OCI-LY1 (cell line): ENCODE measurements at regions not wholly inside any gene's neighbourhood (a gene's known extent, or its start where the extent isn't known, plus 50 kb on each side); places are given as distances from the start of the nearest gene placed in this dataset.

Experiments used
- H2AFZ ChIP-seq: fragments of 200-600 bp; sonication (generic), shearing (Covaris generic); 2 replicates; pipeline ENCODE4 v1.6.0; 2014; ENCODE audit warnings: antibody characterized with exemption, mild to moderate bottlenecking, low read length
- H3F3A ChIP-seq: fragments of 200-600 bp; sonication (generic), shearing (Covaris generic); 2 replicates; pipeline ENCODE4 v1.6.0; 2014; ENCODE audit warnings: mild to moderate bottlenecking, antibody characterized with exemption, low read length, moderate library complexity; ENCODE audit not compliant: insufficient read depth
- H3K27ac ChIP-seq: fragments of 200-600 bp; sonication (generic); 2 replicates; pipeline ENCODE4 v1.5.1; 2014; ENCODE audit warnings: low read length, mixed run types, mild to moderate bottlenecking, low read depth; ENCODE audit not compliant: poor library complexity, severe bottlenecking
- H3K27me3 ChIP-seq: fragments of 200-600 bp; sonication (generic); 2 replicates; pipeline ENCODE4 v1.6.0; 2014; ENCODE audit warnings: antibody characterized with exemption, mild to moderate bottlenecking, low read length, moderate library complexity; ENCODE audit not compliant: insufficient read depth
- H3K36me3 ChIP-seq: fragments of 200-600 bp; sonication (generic); 2 replicates; pipeline ENCODE4 v1.6.1; 2014; ENCODE audit warnings: mild to moderate bottlenecking, antibody characterized with exemption, low read length, moderate library complexity, mixed read lengths; ENCODE audit not compliant: insufficient read depth
- H3K4me1 ChIP-seq: fragments of 200-600 bp; sonication (generic); 2 replicates; pipeline ENCODE4 v1.5.1; 2014; ENCODE audit warnings: mild to moderate bottlenecking, low read length, moderate library complexity; ENCODE audit not compliant: insufficient read depth, severe bottlenecking
- H3K4me2 ChIP-seq: fragments of 200-600 bp; sonication (generic), shearing (Covaris generic); 2 replicates; pipeline ENCODE4 v1.6.1; 2014; ENCODE audit warnings: low read length
- H3K4me3 ChIP-seq: fragments of 200-600 bp; sonication (generic); 2 replicates; pipeline ENCODE4 v1.5.1; 2014; ENCODE audit warnings: low read length, low read depth, mild to moderate bottlenecking, mixed read lengths; ENCODE audit not compliant: poor library complexity, severe bottlenecking
- H3K79me2 ChIP-seq: fragments of 200-600 bp; shearing (Covaris generic); 2 replicates; pipeline ENCODE4 v1.6.1; 2016; ENCODE audit warnings: mixed run types, low read length, mixed read lengths; ENCODE audit not compliant: insufficient read depth
- H3K9ac ChIP-seq: fragments of 200-600 bp; sonication (generic), shearing (Covaris generic); 2 replicates; pipeline ENCODE4 v1.6.1; 2014; ENCODE audit warnings: mild to moderate bottlenecking, low read length, mixed read lengths
- H3K9me2 ChIP-seq: fragments of 200-600 bp; sonication (generic), shearing (Covaris generic); 2 replicates; pipeline ENCODE4 v1.6.1; 2014; ENCODE audit warnings: low read depth, mild to moderate bottlenecking, low read length, mixed read lengths
- H3K9me3 ChIP-seq: fragments of 200-600 bp; shearing (Covaris generic); 2 replicates; pipeline ENCODE4 v1.6.1; 2014; ENCODE audit warnings: low read length, mixed read lengths
- H4K20me1 ChIP-seq: fragments of 200-600 bp; sonication (generic), shearing (Covaris generic); 2 replicates; pipeline ENCODE4 v1.6.0; 2016; ENCODE audit warnings: mild to moderate bottlenecking, low read length; ENCODE audit not compliant: insufficient read depth
- EZH2 ChIP-seq: fragments of 200-600 bp; sonication (generic), shearing (Covaris generic); IDR thresholded peaks from 2 replicates; pipeline ENCODE4 v1.8.0; 2017; ENCODE audit warnings: borderline replicate concordance, mixed run types, mild to moderate bottlenecking, antibody characterized with exemption, low read length, moderate library complexity, mixed read lengths
- TF ChIP-seq, protein P1 (sequence below): fragments of 200-600 bp; sonication (generic), shearing (Covaris generic); IDR thresholded peaks from 2 replicates; pipeline ENCODE4 v1.5.1; 2017; ENCODE audit warnings: mild to moderate bottlenecking, antibody characterized with exemption, low read length, moderate library complexity, mixed read lengths

DNA sequence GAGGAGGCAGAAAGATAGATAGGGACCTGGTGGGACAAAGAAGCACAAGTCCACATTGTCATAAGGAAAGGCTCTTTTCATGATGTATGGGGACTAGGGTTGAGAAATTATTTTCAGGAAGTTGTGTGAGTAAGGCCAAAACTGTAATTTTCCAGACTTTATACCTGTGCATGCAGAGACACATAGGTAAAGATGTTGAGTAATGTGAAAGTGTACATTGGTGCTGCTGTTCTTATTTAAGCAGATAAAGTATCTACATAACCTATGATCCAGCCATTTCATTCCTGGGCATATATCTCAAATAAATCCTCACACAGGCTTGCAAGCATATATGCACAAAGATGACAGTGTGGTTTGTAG lies 332.2 kb downstream of the DUSP6 start:
- H4K20me1 ChIP-seq: no peaks in the 10 kb centered on the region
- H3K9me3 ChIP-seq: no peaks in the 10 kb centered on the region
- no peak overlapping the region for H2AFZ ChIP-seq
- no peaks in the 10 kb centered on the region for H3K9me2 ChIP-seq
- no peaks in the 10 kb centered on the region for H3K36me3 ChIP-seq
- TF ChIP-seq EZH2: no peak
- TF ChIP-seq, protein P1, sequence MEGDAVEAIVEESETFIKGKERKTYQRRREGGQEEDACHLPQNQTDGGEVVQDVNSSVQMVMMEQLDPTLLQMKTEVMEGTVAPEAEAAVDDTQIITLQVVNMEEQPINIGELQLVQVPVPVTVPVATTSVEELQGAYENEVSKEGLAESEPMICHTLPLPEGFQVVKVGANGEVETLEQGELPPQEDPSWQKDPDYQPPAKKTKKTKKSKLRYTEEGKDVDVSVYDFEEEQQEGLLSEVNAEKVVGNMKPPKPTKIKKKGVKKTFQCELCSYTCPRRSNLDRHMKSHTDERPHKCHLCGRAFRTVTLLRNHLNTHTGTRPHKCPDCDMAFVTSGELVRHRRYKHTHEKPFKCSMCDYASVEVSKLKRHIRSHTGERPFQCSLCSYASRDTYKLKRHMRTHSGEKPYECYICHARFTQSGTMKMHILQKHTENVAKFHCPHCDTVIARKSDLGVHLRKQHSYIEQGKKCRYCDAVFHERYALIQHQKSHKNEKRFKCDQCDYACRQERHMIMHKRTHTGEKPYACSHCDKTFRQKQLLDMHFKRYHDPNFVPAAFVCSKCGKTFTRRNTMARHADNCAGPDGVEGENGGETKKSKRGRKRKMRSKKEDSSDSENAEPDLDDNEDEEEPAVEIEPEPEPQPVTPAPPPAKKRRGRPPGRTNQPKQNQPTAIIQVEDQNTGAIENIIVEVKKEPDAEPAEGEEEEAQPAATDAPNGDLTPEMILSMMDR: no peak
- no peaks in the 10 kb centered on the region for H3F3A ChIP-seq
- H3K4me2 ChIP-seq: no peak overlapping the region
- no peaks in the 10 kb centered on the region for H3K79me2 ChIP-seq
- no peak overlapping the region for H3K27ac ChIP-seq
- no peaks in the 10 kb centered on the region for H3K27me3 ChIP-seq
- no peak overlapping the region for H3K9ac ChIP-seq
- H3K4me1 ChIP-seq: no peaks in the 10 kb centered on the region
- H3K4me3 ChIP-seq: no peak overlapping the region

DNA sequence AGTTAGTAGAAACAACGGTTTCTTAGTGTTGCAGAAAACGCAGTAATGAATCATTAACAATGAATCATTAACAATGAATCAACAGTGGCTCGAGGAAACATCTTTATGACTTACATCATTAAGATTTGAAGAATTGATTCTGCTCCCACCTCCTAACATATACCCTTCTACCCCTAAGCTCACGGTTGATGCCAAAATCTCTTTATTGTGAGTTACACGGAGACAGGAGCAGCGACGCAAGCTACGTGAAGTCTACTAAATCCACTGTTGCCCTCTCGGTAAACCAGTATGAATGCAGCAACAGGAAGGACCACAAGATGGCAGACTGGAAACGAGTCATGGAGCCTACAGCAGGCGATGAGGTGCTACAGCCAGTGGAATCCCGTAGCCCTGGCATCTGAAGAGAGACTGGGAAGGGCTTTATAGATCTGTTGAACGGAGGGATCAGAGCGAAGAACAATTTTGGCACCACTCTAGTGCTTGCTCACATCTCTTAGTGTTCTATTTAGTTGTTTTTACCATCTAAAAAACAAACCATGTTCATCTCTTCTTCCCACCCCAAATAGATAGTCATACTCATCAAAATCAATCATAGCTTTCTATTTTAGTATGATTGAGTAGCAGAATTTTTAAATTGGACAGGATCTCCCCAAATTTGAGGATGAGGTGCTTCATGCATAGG lies 332.7 kb downstream of the DUSP6 start:
- Histone ChIP-seq H3F3A (no peaks in the 10 kb centered on the region), H3K9ac (no peak overlapping the region), H3K4me3 (no peak overlapping the region), H3K27ac (no peak overlapping the region), H3K9me2 (no peaks in the 10 kb centered on the region), H3K9me3 (no peaks in the 10 kb centered on the region), H3K4me1 (no peaks in the 10 kb centered on the region), H4K20me1 (no peaks in the 10 kb centered on the region), H3K27me3 (no peaks in the 10 kb centered on the region), H3K36me3 (no peaks in the 10 kb centered on the region), H3K79me2 (no peaks in the 10 kb centered on the region), H2AFZ (no peak overlapping the region), H3K4me2 (0 out of 2 replicates have a peak overlapping the region, but pooled peaks have one; percentile 25)
- TF ChIP-seq, protein P1: peak; percentile 73
- TF ChIP-seq EZH2: no peak

DNA sequence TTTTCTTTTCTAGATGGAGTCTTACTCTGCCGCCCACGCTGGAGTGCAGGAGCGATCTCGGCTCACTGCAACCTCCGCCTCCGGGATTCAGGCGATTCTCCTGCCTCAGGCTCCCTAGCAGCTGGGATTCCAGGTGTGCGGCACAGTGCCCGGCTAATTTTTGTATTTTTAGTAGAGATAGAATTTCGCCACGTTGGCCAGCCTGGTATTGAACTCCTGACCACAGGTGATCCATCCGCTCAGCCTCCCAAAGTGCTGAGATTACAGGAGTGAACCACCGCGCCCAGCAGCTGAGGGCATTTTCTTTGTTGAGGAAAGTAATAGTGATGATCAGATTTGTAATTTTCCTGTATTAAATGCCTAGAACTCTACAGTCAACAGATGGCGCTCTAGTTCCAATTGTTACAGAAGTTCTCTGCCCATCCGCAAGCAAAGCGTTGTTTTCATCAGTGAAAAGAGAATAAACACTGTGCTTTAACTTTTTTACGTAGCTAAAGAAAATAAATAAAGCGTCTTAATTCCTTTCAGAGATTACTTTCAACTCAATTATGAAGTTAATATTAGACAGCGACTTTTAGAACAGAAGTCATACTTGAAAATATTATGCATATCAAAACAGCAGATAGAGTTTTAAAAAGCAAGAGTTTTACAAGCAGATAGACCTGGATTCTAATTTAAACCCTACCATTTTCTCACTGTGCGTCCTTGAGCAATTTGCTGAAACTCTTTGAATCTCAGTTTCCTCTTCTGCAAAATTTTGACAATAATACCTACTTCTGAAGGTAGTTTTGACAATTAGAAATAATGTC lies 335.1 kb downstream of the DUSP6 start:
- no peaks in the 10 kb centered on the region for H3K79me2 ChIP-seq
- no peak overlapping the region for H3K27ac ChIP-seq
- H3K4me3 ChIP-seq: no peak overlapping the region
- no peaks in the 10 kb centered on the region for H3K9me3 ChIP-seq
- TF ChIP-seq EZH2: no peak
- TF ChIP-seq, protein P1: peak; percentile 80
- no peaks in the 10 kb centered on the region for H4K20me1 ChIP-seq
- no peaks in the 10 kb centered on the region for H3F3A ChIP-seq
- H3K9me2 ChIP-seq: no peaks in the 10 kb centered on the region
- no peaks in the 10 kb centered on the region for H3K36me3 ChIP-seq
- no peak overlapping the region for H3K9ac ChIP-seq
- no peak overlapping the region for H3K4me2 ChIP-seq
- H3K4me1 ChIP-seq: no peaks in the 10 kb centered on the region
- H3K27me3 ChIP-seq: no peaks in the 10 kb centered on the region
- H2AFZ ChIP-seq: no peak overlapping the region
